ENCODE measurements at regions not wholly inside any gene's neighbourhood (a gene's known extent, or its start where the extent isn't known, plus 50 kb on each side); places are given as distances from the start of the nearest gene placed in this dataset.

DNA sequence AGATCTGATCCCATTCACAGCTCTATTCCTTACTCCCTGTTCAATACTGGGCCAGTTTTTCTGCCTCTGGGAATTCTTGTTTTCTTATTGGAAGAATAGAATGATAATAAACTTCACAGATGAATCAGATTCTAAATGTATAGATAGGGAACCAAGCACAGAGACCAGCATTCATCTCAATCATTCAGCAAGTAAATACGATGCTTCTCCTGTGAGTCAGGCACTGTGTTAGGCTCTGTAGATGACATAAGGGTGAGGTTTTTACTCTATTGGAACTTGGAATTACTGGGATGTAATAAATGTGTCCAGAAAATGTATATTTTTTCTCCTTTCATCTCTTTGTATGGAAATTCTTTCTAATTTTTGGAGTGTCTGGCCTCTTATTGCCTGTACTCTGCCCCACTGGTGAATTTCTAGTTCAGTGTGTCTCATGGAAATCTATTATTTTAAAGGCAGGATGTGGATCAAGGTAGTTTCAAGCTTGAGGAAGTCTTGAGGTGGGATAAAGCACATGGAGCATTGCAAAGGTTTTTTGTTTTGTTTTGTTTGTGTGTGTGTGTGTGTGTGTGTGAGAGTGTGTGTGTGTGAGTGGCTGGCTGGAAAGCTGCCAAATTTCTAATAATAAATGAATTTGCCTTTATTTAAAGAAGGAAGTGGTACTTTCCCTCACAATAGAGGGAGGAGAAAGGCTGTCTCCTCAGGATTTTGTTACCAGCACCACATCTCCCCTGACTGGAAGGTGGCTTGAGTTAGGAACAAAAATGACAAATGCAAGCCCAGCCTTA lies 117.9 kb upstream of the HS3ST1 start:
- no peak for DNase-seq (ENCODE audit: low read depth)

DNA sequence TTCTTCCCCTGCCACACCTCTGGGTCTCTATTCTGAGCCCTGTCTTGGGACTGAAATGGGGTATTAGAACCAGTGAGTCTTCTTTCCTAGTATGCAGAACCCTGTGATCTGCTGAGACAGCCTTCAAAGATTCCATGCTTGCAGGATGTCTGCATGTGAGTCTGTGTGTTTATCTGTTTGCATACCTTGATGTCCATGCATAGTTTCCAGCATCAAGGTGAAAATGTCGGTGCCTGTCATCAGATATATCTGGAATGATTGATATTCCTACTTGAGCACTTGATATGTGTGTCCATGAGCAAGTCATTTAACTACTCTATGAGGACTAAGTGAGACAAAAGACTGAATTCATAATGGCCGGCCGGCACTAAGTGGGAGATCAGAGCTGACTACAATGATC lies 117.0 kb upstream of the HS3ST1 start:
- DNase-seq (ENCODE audit: low read depth), result no peak

DNA sequence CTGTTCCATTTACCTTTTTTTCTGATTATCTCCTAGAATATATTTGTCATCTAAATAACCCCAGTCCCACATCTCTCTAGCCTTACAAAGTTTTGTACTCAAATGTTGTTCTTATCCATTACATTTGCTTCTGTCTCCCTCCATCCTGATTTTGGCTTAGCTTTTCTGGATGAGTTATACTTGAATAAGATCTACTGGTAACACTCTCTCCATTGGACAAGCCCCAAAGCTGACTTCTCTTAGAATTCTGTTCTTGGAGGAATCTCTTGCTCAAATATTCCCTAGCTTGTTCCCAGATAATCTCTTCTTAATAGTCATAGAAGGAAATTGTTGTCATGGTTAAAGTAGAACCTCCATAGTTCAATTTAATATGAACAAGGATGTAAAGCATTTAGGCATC lies 115.5 kb upstream of the HS3ST1 start:
- DNase-seq (ENCODE audit: low read depth), result no peak

DNA sequence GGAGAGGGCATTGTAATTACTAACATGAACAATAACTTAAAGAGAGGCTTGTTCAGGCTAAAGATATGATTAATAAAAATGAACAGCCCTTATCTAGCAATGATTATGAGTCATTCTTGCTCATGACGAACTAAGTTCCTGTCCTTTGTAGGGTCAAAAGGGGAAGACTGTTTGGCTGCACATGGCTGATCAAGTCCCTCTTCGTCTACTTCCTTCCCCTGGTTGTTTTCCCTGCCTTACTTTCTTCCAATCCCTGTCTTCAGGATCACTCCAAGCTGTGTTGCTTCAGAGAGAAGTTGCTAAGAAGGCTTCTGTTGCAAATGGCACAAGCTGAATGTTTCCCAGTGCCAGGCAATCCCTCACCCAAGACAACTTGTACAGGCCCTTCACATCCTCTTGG lies 115.0 kb upstream of the HS3ST1 start:
- DNase-seq (ENCODE audit: low read depth), result no peak

DNA sequence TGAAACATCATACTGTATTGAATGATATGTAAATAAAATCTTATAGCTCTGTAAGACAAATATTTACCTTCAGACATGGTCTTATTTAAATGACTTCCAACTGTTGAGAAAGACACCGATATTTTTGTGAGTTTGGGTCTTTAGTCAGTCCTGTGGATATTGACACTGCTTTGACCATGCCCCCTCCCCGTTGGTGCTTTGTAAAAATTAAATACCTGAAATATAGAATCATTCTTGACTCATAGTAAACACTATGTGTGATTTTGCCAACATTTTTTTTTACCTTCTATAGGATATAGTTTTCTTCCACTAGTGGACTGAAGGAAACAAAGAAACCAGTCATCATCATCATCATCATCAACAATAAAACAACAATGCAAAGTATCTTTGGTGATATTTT lies 114.3 kb upstream of the HS3ST1 start:
- DNase-seq (ENCODE audit: low read depth), result no peak

DNA sequence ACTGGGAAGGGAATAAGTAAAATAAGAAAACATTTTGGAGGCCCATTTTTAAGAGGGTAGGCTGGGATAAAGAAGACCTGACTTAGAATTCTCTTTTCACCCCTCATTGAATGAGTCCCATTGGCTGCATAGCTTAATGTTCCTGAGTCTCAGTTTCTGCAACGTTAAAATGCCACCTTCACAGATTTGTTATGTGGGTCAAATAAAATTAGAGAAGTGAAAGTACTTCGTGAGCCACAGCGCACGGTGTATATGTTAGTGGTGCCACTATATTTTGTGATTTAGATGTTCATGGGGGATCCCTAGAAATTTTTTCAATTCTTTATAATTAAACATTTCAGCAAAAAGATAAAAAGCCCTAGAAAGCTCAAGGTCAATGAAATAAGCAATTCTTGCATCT lies 109.2 kb upstream of the HS3ST1 start:
- DNase-seq (ENCODE audit: low read depth), result no peak

DNA sequence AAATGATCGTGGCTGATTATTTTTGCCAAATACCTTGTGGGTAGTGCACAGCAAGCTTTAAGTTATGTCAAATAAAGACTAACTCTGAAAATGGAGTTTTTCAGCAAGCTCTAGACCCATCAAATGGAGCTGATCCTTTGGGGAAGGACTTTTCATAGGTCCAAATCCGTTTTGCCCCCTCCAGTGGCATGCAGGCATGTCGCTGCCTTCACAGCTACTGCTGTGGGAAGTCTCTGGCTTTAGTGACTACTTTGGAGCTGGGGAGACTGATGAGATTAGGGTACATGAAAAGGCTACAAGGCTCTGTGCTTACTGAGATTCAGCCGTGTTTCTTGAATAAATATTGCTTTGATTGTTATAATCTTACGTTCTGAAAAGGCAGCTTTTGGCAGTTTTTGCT lies 106.6 kb upstream of the HS3ST1 start:
- no peak for DNase-seq (ENCODE audit: low read depth)

DNA sequence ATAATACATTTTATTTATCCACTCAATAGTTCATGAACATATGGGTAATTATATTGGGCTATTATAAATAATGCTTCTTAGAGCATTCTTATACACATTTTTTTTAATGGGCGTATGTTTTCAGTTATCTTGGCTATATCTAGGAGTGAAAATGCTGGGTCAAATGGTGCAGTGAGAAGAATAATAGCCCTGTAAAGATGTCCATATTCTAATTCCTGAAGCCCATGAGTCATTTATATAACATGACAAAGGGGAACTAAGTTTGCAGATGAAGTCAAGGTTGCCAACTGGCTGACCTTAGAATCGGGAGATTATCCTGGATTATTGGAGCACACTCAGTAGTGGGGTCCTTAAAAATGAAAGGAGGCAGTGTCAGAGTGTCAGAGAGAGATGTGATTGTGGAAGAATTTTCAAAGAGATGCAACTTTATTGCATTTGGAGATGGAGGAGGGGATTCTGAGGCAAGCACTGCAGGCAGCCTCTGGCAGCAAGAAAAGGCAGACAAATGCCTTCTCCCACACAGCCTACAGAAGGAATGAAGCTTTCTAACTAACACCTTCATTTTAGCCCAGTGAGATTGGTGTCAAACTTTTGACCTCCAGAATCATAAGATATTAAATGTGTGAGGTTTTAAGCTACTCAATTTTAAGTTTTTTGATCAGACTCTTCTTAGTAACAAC lies 106.1 kb upstream of the HS3ST1 start:
- no peak for DNase-seq (ENCODE audit: low read depth)

DNA sequence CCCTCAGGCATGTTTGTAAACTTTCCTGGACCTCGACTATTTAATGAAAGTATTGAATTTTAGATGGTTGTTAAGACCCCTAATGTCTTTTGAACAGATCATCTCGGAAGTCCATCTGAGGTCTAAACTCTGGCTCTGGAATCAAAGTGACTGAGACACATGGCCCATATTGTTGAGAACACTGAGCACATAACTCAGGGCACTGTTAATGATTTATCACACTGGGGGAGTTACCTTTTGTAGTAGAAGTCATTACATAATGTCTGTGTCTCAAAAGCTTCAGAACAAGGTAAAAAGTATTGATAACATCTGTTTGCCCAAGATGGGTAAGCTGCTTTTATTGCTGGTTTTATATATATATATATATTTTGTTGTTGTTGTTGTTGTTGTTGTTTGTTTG lies 103.4 kb upstream of the HS3ST1 start:
- no peak for DNase-seq (ENCODE audit: low read depth)

DNA sequence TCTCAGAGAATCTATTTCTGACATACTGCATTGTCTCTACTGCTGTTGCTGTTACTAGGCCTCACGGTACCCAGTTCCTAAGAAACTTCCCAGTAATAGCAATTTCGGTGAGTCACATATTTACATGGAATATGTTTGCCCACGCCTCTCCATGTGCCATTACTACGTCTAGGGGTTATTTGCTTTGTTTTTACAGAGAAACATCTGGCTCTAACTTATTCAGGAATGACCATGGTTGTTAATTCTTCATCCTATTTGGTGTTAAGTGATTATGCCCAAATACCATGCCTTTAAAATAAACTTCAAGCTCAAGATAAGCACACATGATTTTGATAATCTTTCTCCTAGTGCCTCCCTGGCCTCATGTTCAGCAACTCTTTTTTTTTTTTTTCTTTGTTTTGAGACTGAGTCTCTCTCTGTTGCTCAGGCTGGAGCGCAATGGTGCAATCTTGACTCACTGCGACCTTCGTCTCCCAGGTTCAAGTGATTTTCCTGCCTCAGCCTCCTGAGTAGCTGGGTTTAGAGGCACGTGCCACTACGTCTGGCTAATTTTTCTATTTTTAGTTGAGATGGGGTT lies 101.0 kb upstream of the HS3ST1 start:
- no peak for DNase-seq (ENCODE audit: low read depth)

DNA sequence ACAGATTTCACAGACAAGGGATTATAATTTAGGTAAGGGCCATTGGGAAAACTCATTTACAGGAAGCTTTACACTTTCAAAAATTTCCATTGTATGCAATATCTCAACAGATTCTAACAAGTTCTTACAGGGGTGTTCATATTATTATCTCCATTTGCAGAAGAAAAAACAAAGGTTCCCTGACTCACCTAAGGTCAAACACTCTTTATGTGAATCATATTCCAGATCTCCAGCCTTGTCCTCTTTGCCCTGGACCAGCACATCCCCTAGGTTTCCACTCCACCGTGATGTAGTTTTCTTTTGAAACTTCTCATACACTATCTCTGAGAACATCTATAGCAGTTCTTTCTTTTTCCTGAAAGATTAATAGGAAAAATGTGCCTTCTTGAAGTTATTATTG lies 96.4 kb upstream of the HS3ST1 start:
- DNase-seq (ENCODE audit: low read depth), result no peak

DNA sequence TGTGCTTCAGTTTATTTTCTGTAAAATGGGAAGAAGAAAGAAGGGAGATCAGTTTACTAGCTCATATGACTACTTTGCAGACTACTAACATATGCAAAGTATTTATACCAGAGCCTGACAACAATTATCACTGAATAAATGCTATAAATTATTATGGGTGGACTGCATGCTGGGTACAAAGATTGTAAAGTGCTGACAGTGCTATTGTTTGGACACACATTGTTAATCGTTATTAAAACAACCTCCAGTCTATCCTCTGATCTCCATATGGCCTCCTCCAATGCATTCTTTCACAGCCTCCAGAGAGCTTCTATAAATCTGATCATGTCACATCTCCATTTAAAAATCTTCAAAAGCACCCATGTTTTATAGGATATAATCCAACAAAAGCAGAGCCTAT lies 90.1 kb upstream of the HS3ST1 start:
- no peak for DNase-seq (ENCODE audit: low read depth)

DNA sequence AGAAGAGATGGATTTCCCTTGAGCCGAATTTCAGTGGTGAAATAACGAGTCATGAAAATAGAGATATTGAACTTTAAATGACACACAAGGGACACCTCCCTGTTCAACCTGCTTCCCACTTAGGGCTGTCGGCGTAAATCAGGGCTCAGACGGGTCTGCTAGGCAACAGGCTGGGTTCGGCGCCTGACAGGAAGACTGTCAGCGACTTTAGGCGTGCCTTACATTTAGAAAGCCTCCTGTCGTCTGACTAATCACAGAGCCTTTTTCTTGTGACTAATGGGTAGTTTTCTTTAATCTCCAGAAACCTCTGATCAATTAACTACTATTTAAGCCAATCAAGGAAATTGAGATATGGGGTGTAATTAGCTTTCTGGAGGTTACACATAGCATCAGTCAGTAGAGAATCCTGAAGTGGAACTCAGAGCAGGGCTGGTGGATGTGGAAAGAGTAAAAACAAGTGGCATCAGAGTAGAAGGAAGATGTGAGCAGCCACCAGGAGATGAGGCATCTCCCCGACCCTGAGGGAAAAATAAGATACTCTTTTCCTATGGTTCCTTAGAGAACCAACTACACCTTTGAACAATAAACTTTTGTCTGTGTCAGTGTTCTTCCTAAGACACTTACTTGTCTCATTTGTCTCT lies 86.2 kb upstream of the HS3ST1 start:
- DNase-seq (ENCODE audit: low read depth), result no peak

DNA sequence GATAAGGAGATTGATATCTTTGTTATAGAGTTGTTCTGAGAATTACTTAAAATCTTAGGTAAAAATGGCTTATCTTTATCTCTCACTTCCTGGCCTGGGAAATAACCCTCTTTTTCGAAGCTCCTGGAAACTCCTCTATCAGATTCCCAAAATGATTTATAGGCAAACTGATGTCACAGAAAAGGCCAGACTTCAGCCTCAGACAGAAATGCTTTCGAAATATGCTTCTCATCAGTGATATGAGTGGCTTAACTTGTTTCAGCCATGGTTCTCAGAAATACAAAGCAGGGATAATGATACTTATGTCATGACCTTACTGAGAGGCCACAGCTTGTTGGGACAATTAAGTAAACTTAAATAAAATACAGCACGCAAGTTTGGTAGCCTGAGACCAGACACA lies 85.3 kb upstream of the HS3ST1 start:
- DNase-seq (ENCODE audit: low read depth), result no peak

DNA sequence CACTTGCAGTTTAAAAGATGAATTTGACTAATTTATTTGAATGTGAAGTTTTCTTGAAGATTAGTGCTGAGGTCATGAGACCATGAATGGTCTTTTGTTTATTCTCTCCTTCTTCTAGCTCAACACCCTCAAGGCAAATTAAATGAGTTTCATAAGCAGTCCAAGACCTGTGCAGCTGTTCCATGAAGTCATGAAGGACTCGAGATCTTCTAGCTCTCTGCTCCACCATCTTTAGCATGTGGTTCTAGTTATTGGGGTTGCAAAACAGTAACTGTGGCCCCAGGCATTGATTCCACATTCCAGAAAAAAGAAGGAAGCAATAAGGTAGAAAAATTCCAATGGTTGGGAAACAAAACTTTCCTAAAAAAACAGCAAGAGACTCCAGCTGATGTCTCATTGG lies 84.2 kb upstream of the HS3ST1 start:
- DNase-seq (ENCODE audit: low read depth), result no peak

DNA sequence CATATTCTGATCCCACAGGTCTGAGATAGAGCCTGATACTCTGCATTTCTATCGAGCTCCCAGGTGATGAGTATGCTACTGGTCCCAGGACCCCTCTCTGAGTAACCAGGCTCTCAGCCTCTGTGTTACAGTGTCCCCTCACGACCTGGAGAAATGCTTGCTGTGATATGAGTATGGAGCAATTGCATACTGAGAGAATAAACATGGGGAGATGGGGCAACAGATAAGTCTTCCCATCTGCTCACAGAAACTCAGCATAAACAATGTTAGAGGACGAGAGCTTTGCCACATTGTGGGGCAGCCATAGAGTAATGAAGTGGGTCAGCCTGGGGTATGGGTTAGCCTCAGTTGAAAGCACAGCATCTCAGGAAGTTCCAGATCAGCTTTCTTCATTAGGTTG lies 82.6 kb upstream of the HS3ST1 start:
- DNase-seq (ENCODE audit: low read depth), result no peak

DNA sequence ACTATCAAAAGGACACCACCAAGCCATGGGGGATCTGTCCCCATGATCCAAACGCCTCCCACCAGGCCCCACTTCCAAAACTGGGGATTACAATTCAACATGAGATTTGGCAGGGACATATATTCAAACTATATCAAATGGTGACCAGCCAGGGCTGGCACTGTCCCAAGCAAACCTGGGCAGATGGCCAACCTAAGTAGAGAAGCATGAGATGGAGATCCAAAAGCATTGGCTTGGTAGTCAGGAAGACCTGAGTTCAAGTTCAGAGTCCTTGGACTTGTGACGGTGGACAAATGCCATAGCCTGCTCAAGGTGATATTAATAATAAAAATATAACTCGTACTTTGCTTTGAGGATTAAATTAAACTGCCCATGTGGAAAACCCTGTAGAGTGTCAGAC lies 79.2 kb upstream of the HS3ST1 start:
- no peak for DNase-seq (ENCODE audit: low read depth)

DNA sequence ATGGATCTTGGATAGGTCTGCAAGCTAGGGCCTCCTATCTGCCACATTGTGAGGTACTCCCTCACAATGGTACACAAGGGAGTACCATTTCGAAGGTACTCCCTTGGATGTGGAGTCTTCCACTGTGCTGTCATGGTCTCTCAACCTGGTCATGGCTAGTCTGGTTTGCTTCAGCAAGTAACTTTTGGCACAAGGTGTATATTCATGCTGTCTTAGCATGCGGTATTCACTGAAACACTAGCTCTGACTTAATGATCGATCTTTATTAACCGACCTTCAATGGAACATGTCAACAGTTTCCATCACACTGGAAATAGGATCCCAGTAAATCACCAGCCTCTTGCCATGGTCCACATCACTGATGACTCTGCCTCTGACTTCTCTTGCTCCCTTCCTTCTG lies 77.5 kb upstream of the HS3ST1 start:
- DNase-seq (ENCODE audit: low read depth), result no peak

DNA sequence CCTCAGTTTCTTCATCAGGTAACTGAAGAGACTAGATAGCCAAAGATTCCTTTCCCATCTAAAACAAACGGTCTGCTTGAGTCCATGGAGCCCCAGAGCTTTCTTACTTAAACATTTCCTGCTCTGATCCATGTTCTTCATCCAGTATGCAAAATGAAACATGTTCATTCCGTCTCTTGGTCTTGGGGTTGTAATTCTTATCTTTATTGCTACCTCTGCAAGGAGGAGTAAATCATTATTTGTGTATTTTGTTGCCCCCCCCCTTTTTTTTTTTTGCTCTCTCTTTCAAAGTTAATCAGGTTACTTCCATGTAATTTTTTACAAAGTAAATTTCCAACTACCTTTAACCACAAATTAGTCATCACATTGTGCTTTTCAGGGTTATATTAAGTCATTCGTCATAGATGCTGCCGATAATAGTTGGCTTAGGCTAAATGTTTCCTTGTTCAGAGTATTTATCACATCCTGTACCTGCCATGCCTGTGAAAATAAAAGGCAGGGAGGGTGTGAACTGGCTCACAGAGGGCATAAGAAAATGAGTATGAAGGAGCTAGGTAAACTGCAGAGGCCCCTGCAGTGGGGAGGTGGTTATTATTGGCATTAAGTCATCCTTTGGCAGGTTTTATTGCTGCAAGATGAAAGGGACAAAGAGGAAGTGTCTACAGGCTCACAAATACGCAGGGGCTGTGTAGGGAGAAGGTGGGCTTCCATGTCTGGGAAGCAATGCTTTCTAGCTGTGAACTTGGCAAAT lies 76.7 kb upstream of the HS3ST1 start:
- DNase-seq (ENCODE audit: low read depth), result no peak

DNA sequence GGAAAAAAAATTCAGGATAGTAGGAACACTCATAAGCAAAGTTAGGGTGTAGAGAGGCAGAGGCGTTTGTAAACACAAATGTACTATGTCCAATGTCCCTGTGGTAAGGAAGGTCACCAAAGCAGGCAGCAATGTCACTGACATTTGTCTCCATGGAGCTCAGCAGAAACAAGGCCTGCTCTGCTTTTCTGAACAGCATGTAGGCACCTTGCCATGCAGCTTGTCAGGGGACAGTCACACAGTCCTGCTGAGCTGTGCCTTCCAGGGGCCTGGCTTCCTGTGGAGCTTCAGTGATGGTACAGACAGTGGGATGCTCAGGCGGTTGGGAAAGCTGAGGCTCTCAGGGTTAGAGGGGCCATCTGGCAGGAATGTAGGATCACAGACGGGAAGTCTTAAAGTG lies 74.5 kb upstream of the HS3ST1 start:
- DNase-seq (ENCODE audit: low read depth), result no peak

DNA sequence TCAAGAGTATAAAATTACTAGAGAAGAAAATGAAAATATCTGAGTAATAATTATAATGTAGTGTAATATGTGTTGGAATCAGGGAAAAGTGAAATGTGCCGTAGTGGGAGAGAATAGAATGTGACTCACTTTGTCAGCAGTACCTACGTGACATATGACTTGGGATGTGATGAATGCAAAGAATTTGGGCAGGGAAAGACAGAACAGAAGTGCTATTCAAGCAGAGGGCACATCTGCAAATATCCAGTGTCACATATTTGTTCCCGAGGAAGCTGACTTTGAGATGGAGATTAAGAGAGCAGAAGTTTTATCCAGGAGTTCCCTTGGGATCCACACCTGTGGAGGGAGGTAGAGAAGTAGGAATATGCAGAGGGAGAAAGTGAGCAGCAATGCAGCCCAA lies 69.3 kb upstream of the HS3ST1 start:
- DNase-seq (ENCODE audit: low read depth), result no peak

DNA sequence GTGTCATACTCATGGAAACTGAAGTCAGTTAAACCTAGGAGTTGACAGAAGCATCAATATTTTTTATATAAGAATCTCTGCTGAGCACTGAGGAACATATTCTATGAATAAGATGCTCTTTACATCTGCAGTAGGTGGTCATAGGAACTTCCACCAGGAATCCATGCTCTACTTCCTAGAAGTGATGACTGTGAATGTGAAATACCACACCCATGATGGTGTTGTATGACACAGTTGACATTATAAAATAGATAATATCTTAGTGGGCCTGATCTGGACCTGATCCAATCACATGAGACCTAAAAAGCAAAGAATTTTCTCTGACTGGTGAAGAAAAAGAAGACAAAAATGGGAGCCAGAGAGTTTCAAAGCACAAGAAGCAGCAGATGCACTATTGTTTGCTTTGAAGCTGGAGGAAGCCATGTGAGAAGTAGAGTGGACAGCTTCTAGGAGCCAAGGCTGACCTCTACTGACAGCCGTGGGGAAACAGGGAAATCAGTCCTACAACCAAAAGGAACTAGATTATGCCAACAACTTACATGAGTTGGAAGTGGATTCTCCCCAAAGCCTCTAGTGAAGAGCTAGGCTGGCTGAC lies 68.6 kb upstream of the HS3ST1 start:
- no peak for DNase-seq (ENCODE audit: low read depth)
